ENCODE measurements at regions not wholly inside any gene's neighbourhood (a gene's known extent, or its start where the extent isn't known, plus 50 kb on each side); places are given as distances from the start of the nearest gene placed in this dataset.

GRCh38 chr17:56697190-56697589 lies 103.7 kb downstream of the NOG start:
- H2BK20ac ChIP-seq (ENCODE audit: low read depth, low read length): peak overlapping the region; percentile 65
- no CpG with 5 or more reads among the region's 4 CpGs for WGBS, 2 experiments (ENCODE audit: extremely low coverage in 2 of 2, insufficient read length in 1 of 2)
- H3K56ac ChIP-seq (ENCODE audit: extremely low read depth, insufficient read depth, low read length): no peak overlapping the region
- peak overlapping the region; percentile 82 for H2BK15ac ChIP-seq (ENCODE audit: low read depth, low read length)
- H3K9ac ChIP-seq (ENCODE audit: low read depth, low read length): no peak overlapping the region
- H4K5ac ChIP-seq (ENCODE audit: low read depth, low read length): no peak overlapping the region
- H3K4me3 ChIP-seq (ENCODE audit: insufficient read depth, low read depth, low read length): no peak overlapping the region
- peak overlapping the region; percentile 59 for H2AK5ac ChIP-seq (ENCODE audit: low read depth, low read length)
- no peaks in the 10 kb centered on the region for H3K9me3 ChIP-seq (ENCODE audit: control insufficient read depth, insufficient read depth, low read length)
- no peak for TF ChIP-seq SMC3 (IDR thresholded peaks at IDR 0.05; ENCODE audit: low read depth, low read length)
- CTCF ChIA-PET: no interaction called here
- dilution Hi-C loops (cut with HindIII; ENCODE audit: low sequenced_read_pairs, unreplicated experiment): no loop called here
- no peak for ATAC-seq (ENCODE audit: low read depth)
- no peak overlapping the region for H3K18ac ChIP-seq (ENCODE audit: low read depth, low read length)
- no peaks in the 10 kb centered on the region for H4K20me1 ChIP-seq (ENCODE audit: insufficient read depth, low read length)
- POLR2A ChIA-PET (ENCODE audit: unreplicated experiment): interaction anchor here (0.7 kb wide), 1 partner anchor 20 kb away, joined by 4 read pairs; no protein-coding TSS in a partner anchor
- H3K4me1 ChIP-seq (ENCODE audit: control insufficient read depth, insufficient read depth, low read length): peaks cover 10% of the 10 kb centered on the region
- no peak overlapping the region for H2AFZ ChIP-seq (replicated peaks; ENCODE audit: low read length, poor library complexity)
- no peaks in the 10 kb centered on the region for H3K27me3 ChIP-seq (ENCODE audit: control insufficient read depth, insufficient read depth, low read length)
- BruUV-seq (replicated peaks): no TSS peak
- H3K79me1 ChIP-seq (ENCODE audit: low read depth in 1 of 2, low read length in 2 of 2): no peaks in the 10 kb centered on the region
- in situ Hi-C loops (cut with MboI; ENCODE audit: low sequenced_read_pairs): no loop called here
- peak overlapping the region; percentile 60 for H3K4ac ChIP-seq (ENCODE audit: low read depth, low read length)
- H2BK5ac ChIP-seq (ENCODE audit: low read depth, low read length, poor library complexity, severe bottlenecking): no peak overlapping the region
- no peak overlapping the region for H3K4me2 ChIP-seq (ENCODE audit: low read depth, low read length)
- H3K27ac ChIP-seq (ENCODE audit: insufficient read depth, low read length): no peak overlapping the region
- H4K91ac ChIP-seq (ENCODE audit: insufficient read depth, low read depth, low read length): peak overlapping the region; percentile 11; the same call in 1 of the 2 replicates
- H3K9me1 ChIP-seq (ENCODE audit: insufficient read depth, low read length): peaks cover 13% of the 10 kb centered on the region
- no peak overlapping the region for H3K23ac ChIP-seq (ENCODE audit: low read depth, low read length)
- DNase-seq: no peak
- 0 out of 4 replicates have a peak overlapping the region, but pooled peaks of 1 of the 2 experiments have one; percentile 13 for H4K8ac ChIP-seq (ENCODE audit: low read depth in 2 of 2, low read length in 2 of 2)
- no peaks in the 10 kb centered on the region for H3K36me3 ChIP-seq (ENCODE audit: control insufficient read depth, insufficient read depth, low read length)
- H3K14ac ChIP-seq (replicated peaks; ENCODE audit: low read depth, low read length): 0 out of 2 replicates have a peak overlapping the region, but pooled peaks have one; percentile 23
- intact Hi-C loops (cut with micrococcal nuclease): loop anchor here (5.0 to 10.0 kb wide), 3 partner anchors 85 to 965 kb away; no protein-coding TSS in a partner anchor
- H2BK120ac ChIP-seq (ENCODE audit: low read depth, low read length): peak overlapping the region; percentile 70
- no peak overlapping the region for H2AK9ac ChIP-seq (replicated peaks; ENCODE audit: low read depth, low read length, poor library complexity)

Measured in IMR-90 (cell line).